ENCODE measurements at regions not wholly inside any gene's neighbourhood (a gene's known extent, or its start where the extent isn't known, plus 50 kb on each side); places are given as distances from the start of the nearest gene placed in this dataset.

DNA sequence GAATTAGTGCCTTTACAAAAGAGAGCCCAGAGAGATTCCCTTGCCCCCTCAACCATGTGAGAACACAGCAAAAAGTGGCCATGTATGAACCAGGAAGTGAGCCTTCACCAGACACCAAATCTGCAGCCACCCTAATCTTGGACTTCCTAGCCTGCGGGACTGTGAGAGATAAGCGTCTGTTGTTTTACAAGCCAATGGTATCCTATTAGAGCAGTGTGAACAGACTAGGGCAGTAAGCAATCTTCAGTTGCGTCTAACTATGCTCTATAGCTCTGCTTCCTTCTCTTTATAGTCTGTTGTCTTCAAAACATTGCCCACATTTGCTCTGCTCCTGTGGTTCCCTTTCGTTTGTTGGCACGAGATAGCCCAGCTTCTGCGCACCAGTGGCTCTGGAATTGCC is 109.5 kb upstream of the FNDC3A start:
- Histone ChIP-seq H3K27ac (ENCODE audit: low read depth, low read length, poor library complexity, severe bottlenecking) (no peak overlapping the region), H3K4me3 (ENCODE audit: low read depth, low read length, poor library complexity, severe bottlenecking) (no peak overlapping the region), H3K4me1 (ENCODE audit: insufficient read depth, low read length, poor library complexity, severe bottlenecking) (no peaks in the 10 kb centered on the region), H3K36me3 (ENCODE audit: insufficient read depth, low read length, poor library complexity, severe bottlenecking) (no peaks in the 10 kb centered on the region), H3K27me3 (replicated peaks; ENCODE audit: insufficient read depth, low read depth, low read length, poor library complexity) (no peaks in the 10 kb centered on the region), H3K9me3 (ENCODE audit: low read depth, low read length, poor library complexity, severe bottlenecking) (no peaks in the 10 kb centered on the region)
- intact Hi-C loops (cut with micrococcal nuclease; ENCODE audit: unreplicated experiment): no loop called here
- POLR2A ChIA-PET (ENCODE audit: low non-redundant PET): no interaction called here
- TF ChIP-seq EZH2 (IDR thresholded peaks at IDR 0.05; ENCODE audit: borderline replicate concordance, low read depth, low read length, poor library complexity, severe bottlenecking) (no peak), CTCF (conservative IDR thresholded peaks at IDR 0.05; ENCODE audit: low read depth, low read length) (no peak)
- no TSS peak for BruUV-seq (replicated peaks)
- DNase-seq (ENCODE audit: low spot score): no peak
- CTCF ChIA-PET: no interaction called here

- BruUV-seq (replicated peaks): no TSS peak
- no peak for DNase-seq (ENCODE audit: low spot score)
- peaks cover 11% of the 10 kb centered on the region for H3K27me3 ChIP-seq (replicated peaks; ENCODE audit: insufficient read depth, low read depth, low read length, poor library complexity)
- TF ChIP-seq EZH2 (IDR thresholded peaks at IDR 0.05; ENCODE audit: borderline replicate concordance, low read depth, low read length, poor library complexity, severe bottlenecking) (no peak), CTCF (conservative IDR thresholded peaks at IDR 0.05; ENCODE audit: low read depth, low read length) (no peak)
- H3K4me1 ChIP-seq (ENCODE audit: insufficient read depth, low read length, poor library complexity, severe bottlenecking): no peaks in the 10 kb centered on the region
- H3K27ac ChIP-seq (ENCODE audit: low read depth, low read length, poor library complexity, severe bottlenecking): no peak overlapping the region
- ChIA-PET POLR2A (ENCODE audit: low non-redundant PET) (no interaction called here), CTCF (no interaction called here)
- no peak overlapping the region for H3K4me3 ChIP-seq (ENCODE audit: low read depth, low read length, poor library complexity, severe bottlenecking)
- intact Hi-C loops (cut with micrococcal nuclease; ENCODE audit: unreplicated experiment): no loop called here
- no peaks in the 10 kb centered on the region for H3K9me3 ChIP-seq (ENCODE audit: low read depth, low read length, poor library complexity, severe bottlenecking)
- no peaks in the 10 kb centered on the region for H3K36me3 ChIP-seq (ENCODE audit: insufficient read depth, low read length, poor library complexity, severe bottlenecking)
These were observed 102.6 kb upstream of the FNDC3A start for GRCh38 chr13:48873081-48873480.

DNA sequence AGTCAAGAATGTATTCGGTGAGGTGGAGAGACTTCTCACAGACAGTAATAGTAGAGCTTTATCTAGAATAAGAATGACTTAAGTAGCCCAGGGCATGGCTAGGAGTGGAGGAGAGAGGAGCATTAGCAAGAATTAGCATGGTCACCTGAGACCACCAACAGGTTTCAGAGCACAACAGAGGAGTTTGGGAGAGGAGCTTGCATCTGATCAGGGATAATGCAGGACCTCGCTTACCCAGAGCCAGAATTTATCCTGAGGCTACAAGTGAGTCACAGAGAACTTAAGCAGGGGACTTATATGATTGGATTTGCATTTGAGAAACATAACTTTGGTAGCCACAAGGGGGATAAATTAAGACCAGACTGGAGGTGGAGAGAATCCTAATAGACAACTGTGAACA is 102.1 kb upstream of the FNDC3A start:
- intact Hi-C loops (cut with micrococcal nuclease; ENCODE audit: unreplicated experiment): no loop called here
- Histone ChIP-seq H3K27me3 (replicated peaks; ENCODE audit: insufficient read depth, low read depth, low read length, poor library complexity) (peaks cover 11% of the 10 kb centered on the region), H3K27ac (ENCODE audit: low read depth, low read length, poor library complexity, severe bottlenecking) (no peak overlapping the region), H3K9me3 (ENCODE audit: low read depth, low read length, poor library complexity, severe bottlenecking) (no peaks in the 10 kb centered on the region), H3K4me1 (ENCODE audit: insufficient read depth, low read length, poor library complexity, severe bottlenecking) (no peaks in the 10 kb centered on the region), H3K4me3 (ENCODE audit: low read depth, low read length, poor library complexity, severe bottlenecking) (no peak overlapping the region), H3K36me3 (ENCODE audit: insufficient read depth, low read length, poor library complexity, severe bottlenecking) (no peaks in the 10 kb centered on the region)
- POLR2A ChIA-PET (ENCODE audit: low non-redundant PET): no interaction called here
- TF ChIP-seq CTCF (conservative IDR thresholded peaks at IDR 0.05; ENCODE audit: low read depth, low read length) (no peak), EZH2 (IDR thresholded peaks at IDR 0.05; ENCODE audit: borderline replicate concordance, low read depth, low read length, poor library complexity, severe bottlenecking) (no peak)
- BruUV-seq (replicated peaks): no TSS peak
- peak; percentile 17 for DNase-seq (ENCODE audit: low spot score)
- CTCF ChIA-PET: interaction anchor here (1.0 kb wide), 1 partner anchor 408 kb away, joined by 3 read pairs; no protein-coding TSS in a partner anchor
